Activated T-cell treated with anti-CD3 and anti-CD28 coated beads, Interleukin-2, amount 50 U/mL, for 1 hour (primary cell): ENCODE measurements at regions not wholly inside any gene's neighbourhood (a gene's known extent, or its start where the extent isn't known, plus 50 kb on each side); places are given as distances from the start of the nearest gene placed in this dataset.
"Not testable (repeated sequence)": the region's sequence is repeated elsewhere in the genome, so short reads cannot be mapped to it uniquely, and the experiment has no call there.

Experiments used
- DNase-seq: peaks from one replicate; pipeline ENCODE4 v3.0.0-alpha.2; 2020

DNA sequence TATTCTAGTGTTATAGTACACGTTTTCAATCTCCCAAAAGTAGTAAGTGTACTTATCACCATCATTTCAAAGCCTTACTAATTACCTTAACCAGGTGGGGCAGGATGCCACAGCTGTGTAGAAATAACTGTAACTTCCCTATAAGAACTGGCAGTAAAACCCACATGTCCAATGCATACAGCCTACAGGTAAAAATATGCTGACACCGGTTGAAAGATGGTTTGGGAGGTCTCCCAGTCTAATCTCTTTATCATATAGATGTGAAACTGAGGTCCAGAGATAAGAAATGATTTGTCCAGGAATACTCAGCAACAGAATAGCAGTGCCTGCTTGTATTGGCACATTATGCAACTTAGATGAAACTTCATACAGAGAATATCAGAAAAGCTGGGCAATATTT is 322.9 kb downstream of the BCL11A start:
- no peak for DNase-seq

DNA sequence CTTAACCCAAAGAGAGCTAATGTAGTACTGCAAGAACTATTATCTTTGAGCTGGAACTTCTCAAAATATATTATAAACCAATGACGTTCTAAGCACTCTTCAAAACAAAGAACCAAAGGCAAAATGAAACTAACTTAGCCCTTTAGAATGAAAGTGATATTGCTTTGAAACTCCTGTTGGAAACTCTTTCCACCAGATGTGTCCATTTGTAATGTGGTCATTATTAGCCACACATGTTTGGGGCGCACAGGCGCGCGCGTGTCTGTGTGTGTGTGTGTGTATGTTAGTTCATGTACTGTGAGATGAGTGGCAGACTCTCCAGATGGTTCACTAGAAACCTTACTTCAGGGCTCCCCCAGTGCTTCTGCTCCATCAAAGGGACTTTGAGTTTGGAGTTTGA is 323.4 kb downstream of the BCL11A start:
- no peak for DNase-seq

DNA sequence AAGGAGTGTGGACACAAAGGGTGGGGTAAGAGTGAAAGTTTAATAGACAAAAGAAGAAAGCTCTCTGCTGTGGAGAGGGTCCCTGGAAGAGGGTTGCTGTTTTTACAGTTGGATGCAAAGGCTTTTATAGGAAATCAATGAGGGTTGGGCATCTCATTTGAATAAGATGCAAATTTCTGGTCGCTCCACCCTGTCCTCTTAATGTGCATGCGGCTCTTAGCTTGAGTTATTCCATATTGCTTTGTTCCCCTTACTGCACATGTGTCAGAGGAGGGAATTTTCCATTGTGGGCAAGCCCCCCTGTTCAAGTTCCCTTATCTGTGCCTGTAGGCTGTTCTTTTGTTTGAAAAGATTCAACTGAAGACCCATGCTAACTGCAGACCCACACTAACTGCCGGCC is 326.5 kb downstream of the BCL11A start:
- DNase-seq = no peak

DNA sequence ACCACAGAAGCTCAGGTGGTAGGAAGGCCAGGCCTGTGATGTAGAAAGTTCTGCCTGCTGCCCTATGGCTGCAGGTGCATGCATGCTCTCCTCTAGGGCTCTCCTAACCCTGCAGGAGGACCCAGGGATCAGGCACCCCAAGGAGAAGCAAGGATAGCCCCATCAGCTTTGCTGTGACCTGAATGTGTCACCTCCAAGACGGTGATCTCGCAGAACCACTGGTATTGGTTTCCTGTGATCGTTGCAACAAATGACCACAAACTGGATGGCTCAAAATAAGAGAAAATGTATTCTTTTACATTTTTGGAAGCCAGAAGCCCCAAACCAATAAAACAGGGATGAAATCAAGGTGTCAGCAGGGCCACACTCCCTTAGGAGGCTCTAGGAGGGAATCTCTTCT is 327.3 kb downstream of the BCL11A start:
- DNase-seq = no peak

DNA sequence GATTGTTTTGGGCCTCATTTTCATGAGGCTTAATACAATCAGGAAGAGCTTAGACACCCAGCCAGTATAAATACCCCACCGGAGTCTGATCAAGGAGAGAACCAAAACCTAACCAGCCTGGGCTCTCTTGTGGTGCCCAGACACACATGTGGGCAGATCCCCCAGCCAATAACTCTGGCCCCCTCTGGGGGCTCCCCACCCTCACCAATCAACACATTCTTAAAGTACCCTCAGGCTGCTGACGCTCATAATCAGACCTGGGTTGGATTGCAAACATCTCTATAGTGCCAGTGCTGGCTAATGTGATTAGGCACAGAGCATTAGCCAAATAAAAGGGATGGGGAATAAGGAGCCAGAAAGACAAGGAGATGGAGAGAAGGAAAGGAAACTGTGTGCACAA is 329.6 kb downstream of the BCL11A start:
- DNase-seq = no peak

DNA sequence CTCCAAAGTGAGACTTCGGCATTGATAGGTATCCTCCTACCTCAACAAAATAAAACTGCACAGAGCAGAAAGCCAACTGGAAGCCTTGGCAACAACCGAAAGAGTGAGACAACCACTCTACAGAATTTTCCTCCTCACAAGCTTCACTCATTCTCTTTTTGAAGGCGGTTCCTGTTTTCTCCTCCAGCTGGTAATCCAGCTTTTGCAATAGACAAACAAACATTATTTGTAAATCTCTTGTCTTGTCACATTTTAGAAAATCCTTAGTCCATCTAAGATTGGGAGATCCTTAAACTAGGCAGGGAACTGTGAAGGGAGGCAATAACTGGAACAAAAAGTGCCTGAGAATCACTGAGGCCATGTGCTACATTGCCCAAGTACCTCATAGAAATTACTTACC is 332.4 kb downstream of the BCL11A start:
- DNase-seq = no peak

DNA sequence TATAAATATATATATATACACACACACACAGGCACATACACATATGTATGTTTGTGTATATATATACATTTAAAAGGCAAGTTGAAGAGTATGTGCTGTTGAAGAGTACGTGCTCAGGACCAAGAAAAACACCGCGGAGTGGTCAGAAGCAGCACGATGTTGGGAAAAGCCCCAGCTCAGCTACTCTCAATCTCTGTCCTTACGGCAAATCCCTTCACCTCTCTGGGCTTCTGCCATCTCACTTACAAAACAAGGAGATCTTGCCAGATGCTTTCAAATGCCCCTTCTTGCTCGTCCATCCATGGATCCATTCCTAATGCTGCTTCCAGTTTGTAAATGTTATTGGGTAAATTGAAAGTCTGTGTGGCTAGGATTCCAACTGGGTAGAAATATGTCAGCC is 333.9 kb downstream of the BCL11A start:
- no peak for DNase-seq

DNA sequence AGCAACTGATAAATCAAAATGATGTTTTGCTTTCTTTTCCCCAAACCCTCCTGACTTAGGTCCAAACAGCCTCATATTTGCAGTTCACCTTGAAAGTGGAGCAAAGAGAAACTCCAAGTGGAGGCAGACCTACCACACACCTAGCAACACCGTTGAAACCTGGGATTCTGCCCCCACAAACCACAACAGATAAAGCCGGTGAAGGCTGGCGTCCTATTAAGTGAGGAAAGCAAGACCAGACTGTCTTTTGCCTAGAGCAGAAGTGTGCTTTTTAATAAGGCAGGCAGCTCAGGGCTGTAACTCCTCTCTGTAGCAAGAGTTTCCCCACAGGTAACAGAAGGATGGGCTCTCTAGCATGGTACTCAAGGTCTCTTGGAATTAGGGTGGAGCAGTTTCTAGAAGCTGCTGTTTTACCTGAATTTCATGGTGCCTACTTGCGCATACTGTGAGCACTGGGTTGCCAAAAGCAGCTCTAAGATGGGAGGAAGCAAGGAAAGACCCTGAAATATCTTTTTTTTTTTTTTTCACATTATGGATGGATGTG is 336.9 kb downstream of the BCL11A start:
- no peak for DNase-seq

DNA sequence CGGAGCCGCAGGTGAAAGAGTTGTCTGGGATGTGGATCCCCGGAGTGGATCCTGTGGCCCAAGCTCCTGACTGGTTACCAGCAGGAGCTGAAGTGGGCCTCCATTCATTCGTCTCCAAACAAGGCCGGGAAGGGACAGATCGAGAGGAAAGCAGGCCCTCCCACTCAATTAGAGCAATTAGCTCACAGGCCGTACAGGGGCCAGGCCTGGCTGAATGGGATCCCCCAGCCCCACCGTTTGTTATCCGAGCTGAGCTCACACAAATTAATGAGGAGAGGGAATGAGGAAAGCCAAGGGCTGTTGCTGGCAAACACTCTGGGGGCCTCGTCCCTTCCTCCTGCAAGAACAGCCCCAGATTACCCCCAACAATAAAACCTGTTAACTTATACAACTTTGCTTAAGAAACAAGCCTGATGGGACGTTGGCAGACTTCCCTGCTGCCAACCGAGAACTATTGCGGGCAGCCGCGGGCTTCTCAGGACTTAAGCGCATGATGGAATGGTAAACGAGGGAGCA is 338.0 kb downstream of the BCL11A start:
- DNase-seq = no peak

DNA sequence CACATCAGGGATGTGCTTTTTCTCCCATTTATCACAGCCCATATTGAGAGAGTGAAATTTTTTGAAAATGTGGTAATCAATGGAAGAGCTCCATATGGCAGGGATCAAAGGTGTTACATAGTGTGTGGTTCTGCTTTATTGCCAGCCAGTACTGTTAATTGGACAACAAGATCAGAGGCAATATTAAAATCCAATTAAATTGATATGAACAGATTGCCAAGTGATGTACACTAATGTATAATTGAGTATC is 338.9 kb downstream of the BCL11A start:
- no peak for DNase-seq

DNA sequence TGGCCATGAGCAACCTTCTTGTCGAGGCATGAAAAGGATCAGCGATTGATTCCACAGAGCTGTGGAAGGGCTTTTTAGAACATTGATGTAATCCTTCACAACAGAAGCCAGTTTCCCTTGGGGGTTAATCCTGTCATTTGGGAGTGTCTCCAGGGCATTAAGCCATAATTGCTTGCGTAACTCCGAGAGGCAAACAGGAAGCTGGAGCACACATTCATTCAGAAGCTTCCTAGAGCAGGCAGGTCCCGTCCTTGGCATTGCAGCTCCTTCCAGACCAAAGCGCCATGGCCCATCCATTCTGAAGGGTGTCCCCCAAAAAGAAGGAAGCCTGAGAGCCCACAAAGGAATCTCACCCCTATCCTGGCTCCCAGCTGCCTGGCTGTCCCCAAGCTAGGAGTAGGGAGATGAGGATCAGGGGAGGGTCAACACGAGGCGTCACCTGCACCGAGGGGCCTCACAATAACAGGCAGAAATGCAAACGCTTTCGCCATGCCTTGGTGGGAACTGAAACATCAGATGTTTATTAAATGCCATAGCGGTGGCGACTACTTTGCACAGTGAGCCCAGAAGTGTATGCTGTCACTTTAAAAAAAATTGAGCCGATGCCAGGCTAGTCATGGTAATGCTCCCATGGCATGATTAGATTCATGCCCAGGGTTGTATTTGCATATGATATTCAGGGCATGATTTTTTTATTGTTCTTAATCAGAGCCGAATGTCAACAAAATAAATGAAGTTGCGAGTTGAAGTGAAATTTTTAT is 339.4 kb downstream of the BCL11A start:
- no peak for DNase-seq

DNA sequence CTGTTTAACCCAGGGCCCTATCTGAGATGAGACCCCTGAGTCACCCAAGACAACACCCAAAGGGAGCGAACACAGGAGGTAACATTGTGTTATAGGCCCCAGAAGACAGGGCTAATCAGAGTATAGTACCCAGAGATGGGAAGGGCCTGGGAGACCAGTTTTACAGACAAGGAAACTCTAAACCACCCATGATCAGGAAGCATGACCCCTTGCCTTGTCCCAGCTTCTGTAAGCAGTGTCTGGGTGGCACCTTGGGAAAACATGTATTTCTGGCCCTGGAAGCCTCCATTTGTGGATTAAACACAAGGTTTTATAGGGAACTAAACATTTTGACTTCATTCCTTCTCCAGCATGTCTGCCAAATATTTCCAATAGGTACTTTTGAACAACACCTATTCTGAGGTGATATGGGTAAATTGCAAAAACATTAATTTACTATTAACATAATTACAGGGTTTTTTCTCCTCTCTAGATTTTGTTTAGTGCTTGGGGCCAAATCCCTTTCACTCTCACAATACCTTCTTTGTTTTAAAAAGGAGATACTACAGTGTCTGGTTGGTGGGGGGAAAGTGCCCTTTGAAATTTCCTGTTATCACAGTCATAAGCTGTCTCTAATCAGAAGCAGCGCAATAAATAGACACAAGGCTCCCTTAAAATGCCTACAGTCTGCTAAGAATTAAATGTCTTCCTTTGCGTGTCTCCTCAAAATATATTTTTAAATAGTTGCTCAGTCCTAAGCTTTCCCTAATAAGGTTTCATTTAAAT is 341.1 kb downstream of the BCL11A start:
- no peak for DNase-seq

DNA sequence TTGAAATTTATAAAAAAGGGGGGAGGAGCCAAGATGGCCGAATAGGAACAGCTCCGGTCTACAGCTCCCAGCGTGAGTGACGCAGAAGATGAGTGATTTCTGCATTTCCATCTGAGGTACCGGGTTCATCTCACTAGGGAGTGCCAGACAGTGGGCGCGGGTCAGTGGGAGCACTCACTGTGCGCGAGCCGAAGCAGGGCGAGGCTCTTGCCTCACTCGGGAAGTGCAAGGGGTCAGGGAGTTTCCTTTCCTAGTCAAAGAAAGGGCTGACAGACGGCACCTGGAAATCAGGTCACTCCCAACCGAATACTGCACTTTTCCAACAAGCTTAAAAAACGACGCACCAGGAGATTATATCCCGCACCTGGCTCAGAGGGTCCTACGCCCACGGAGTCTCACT is 364.4 kb downstream of the BCL11A start:
- DNase-seq = not testable (repeated sequence)

DNA sequence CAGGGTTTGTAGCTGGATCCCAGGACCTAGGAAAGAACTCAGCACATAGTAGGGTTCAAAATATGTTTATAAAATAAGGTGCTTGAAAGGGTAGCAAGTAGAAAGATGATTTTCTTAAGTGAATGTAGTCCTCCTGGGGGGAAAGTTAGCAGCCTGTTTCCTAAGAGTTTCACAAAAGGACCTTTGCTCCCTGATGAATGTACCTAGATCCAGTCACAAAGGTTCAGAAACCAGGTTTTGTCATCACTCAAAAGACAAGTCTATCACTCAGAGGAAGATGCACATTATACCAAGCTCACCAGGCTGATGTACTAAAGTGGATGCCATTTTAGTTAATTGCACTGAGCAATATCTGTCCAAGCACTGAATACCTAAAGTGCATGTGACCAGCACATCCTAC is 378.2 kb downstream of the BCL11A start:
- DNase-seq = no peak

DNA sequence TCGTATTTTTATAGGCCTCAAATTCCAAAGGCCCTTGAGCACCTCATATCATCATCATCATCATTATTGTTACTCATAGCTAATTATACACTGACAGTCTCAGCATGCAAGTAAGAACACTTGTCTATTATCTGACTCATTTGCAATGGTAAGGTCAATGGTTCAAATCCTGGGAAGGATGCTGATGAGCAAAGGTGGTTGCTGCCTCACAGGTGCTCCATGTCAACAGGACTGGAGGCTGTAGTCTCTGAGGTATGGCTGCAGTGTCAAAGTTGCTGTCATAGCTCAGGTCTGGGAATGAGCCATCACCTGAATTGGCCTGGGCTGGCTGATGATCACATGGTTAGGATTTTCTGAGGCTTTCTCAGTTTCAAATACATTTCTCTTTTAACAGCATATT is 379.3 kb downstream of the BCL11A start:
- DNase-seq = no peak

DNA sequence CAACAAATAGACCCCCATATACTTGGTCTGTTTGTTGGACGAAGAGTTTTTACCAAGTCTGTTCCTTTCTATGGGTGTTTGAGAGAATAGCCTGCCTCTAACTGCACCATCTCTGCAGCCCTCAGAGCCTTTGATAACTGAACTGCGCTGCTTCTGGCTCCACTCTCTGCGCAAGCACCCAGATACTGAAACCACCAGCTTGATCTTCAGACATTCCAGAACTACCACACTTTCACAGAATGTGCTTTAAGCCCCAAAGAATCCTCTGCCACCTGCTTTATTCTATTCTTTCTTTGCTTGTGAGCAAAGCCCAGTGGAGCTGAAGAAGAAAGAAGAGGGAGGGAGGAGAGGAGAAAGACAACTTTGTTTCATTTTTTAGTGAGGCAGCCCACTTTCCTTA is 380.7 kb downstream of the BCL11A start:
- DNase-seq = no peak

DNA sequence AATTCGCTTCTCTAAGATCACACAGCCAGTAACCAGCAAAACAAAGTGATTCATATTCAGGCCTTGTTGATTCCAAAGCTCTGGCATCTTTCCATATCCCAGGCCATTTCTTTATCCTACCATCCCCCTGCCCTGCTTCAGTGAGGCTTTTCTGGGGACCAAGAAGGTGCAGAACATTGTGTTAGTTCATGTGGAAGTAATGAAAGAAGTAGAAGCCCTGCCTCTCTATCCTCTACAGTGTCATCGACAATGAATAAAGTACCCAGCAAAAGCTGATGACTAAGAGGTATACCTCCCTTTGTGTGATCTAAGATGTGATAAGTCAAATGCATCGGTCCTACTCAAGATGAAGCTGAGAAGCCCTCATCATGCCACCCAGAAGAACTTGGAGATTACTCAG is 383.2 kb downstream of the BCL11A start:
- DNase-seq = no peak

DNA sequence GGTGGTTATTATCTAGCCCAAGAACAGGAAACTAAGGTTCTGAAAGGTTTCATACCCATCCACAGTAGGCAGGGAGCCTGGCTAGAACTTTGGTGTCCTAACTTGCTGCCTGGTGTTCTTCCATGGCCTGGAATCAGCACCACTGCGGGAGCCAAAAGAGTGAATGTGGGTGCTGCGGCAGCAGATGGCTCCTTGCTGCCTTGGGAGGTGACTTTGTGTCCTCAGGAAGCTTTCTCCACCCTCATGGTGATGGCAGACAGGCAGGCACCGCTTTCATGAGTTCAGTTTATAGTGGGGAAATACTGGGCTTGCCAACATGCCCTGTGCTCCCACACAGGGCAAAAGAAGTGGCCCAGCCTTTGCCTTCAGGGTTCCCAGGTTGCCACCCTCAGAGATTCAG is 385.2 kb downstream of the BCL11A start:
- no peak for DNase-seq

DNA sequence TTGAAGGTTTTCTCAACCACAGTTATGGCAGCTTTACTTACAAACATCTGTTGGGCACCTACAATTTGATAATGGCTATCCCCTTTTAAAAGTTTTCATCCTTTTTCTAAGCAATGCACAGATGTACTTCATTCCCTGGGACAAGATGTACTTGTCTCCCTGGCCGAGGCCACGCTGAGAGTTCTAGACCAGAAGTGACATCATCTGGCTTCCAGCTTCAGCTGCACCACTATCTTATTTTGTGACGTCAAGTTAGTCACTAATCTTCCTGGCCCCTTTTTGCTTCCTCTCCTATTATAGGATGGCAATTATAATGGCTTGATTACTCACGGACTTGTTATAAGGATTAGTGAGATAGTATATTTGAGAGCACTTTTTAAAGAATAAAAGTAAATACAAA is 386.4 kb downstream of the BCL11A start:
- no peak for DNase-seq

DNA sequence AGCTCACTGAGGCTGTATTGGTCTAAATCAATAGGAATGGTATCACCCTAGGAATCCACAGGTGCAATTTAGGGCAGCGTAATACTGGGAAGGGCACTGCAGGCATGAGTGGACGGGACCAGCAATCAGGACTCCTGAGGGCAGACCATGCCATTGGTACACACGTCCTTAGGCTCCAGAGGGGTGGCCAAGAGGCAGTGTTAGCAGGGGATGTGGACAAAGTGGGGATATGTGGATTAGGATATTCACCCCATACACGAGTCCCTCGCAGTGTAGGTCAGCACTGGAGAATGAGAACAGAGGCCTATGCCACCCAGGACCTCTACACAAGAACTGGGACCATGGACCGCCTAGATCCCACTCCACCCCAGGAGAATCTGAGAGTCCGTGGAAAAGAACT is 389.8 kb downstream of the BCL11A start:
- DNase-seq = no peak

DNA sequence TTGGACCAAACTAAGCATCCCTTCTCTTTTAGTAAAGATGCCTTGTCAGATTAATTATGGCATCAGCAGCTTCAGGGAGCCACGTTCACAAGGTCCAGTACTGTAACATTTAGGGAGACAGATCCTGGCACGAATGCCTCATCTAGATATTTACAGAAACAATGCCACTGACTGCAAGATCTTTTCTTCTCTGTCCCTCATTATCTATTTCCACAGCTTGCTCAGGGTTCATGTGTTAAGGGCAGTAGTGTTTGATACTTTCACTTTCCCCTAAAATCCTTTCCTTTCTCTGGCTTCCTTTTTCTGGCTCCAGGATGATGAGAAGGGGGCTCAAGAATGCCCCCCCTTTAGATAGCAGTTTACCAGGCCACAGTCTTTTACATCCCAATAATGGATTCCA is 393.9 kb downstream of the BCL11A start:
- no peak for DNase-seq

DNA sequence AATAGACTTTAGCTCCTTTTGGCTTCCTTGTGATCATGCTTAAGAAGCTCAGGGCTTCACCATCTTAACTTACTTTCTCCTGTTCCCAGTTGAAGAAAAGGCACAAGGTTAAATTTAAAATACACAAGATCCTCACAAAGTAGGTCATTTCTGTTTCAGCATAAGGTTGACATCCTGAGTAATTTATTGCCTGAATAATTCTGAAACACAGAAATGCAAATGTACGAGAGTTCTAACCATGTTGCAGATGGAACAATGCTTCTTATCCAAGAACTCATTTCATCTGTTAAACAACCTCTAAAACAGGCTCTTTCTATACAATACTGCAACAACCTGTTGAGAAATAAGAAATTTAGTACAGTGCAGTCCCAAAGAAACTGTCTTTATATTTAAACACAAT is 395.2 kb downstream of the BCL11A start:
- DNase-seq = no peak

DNA sequence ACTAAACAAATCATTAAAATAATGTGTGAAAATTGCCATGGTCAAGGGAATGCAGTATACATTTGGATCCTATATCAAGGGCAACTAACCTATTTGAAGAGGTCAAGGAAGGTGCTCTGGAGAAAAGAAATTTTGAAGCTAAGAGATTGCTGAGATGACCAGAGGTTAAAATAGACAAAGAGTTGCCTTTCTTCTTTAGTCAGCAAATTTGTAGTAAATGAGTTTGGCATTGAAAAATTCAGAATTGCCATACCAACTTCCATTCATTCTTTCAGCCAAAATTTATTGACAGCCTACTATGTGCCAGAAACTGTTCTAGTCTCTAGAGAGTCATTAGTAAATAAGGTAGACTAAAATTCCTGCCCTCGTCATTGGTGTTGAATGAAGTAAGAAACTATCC is 396.2 kb downstream of the BCL11A start:
- DNase-seq = no peak

DNA sequence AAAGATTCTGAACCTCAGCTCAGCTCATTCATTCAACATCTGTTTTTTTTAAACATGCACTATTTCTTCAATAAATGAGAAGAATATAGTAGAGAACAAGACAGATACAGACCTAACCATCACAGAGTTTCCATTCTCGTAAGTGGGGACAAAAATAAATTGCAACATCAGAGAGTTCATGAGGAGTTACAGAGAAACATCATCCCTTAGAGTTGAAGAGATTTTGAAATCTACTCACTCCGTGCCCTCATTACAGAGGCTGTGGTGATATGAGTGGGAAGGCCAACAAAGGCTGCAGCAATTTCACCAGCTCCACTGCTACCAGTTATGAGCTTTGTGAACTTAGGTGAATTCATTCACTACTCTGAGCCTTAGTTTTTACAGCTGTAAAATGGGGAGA is 399.3 kb downstream of the BCL11A start:
- no peak for DNase-seq
